HUES6 (cell line): ENCODE measurements at regions not wholly inside any gene's neighbourhood (a gene's known extent, or its start where the extent isn't known, plus 50 kb on each side); places are given as distances from the start of the nearest gene placed in this dataset.

Source experiments
- H3K27ac ChIP-seq: 2 replicates; pipeline ENCODE4 v1.7.0; 2013; ENCODE audit warnings: low read depth, mild to moderate bottlenecking, low read length, inconsistent platforms
- H3K27me3 ChIP-seq: 2 replicates; pipeline ENCODE4 v1.6.1; 2013; ENCODE audit warnings: low read length; ENCODE audit not compliant: control insufficient read depth, insufficient read depth
- H3K36me3 ChIP-seq: 2 replicates; pipeline ENCODE4 v1.6.1; 2013; ENCODE audit warnings: low read length; ENCODE audit not compliant: control insufficient read depth, insufficient read depth
- H3K4me1 ChIP-seq: 2 replicates; pipeline ENCODE4 v1.6.1; 2013; ENCODE audit warnings: low read length; ENCODE audit not compliant: control insufficient read depth, insufficient read depth
- H3K4me3 ChIP-seq: 2 replicates; pipeline ENCODE4 v1.5.1; 2013; ENCODE audit warnings: low read depth, low read length
- H3K9ac ChIP-seq: one replicate; pipeline ENCODE4 v1.6.1; 2013; ENCODE audit warnings: mild to moderate bottlenecking, low read length
- H3K9me3 ChIP-seq: 2 replicates; pipeline ENCODE4 v1.6.1; 2013; ENCODE audit warnings: low read depth, low read length; ENCODE audit not compliant: control insufficient read depth, insufficient read depth

GRCh38 chr5:14946815-14947620, 75.4 kb upstream of the ANKH start:
- H3K4me3 ChIP-seq = no peak overlapping the region
- no peaks in the 10 kb centered on the region for H3K27me3 ChIP-seq
- H3K27ac ChIP-seq = no peak overlapping the region
- no peaks in the 10 kb centered on the region for H3K9me3 ChIP-seq
- H3K36me3 ChIP-seq = no peaks in the 10 kb centered on the region
- no peak overlapping the region for H3K9ac ChIP-seq
- peaks cover 4% of the 10 kb centered on the region; the same call in 1 of the 2 replicates for H3K4me1 ChIP-seq

DNA sequence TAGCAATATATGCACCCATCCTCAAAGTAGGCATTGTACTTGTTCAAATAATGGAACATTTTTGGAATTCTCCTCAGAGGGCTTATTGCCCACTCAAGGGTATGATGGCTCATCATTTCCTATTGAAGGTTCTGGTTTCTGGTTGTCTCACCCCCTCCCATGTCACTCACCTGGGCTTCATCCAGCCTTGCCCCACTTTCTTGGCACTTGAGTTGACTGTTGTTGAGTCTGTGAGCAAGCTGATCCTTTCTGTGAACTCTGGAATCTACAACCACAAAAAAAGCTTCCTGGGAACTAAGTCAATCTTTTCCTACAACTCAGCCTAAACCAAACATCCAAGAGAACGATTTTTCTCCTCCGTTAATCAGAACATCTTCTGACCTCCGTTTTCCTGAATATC, 73.9 kb upstream of the ANKH start:
- Histone ChIP-seq H3K4me3 (no peak overlapping the region), H3K4me1 (peaks cover 4% of the 10 kb centered on the region; the same call in 1 of the 2 replicates), H3K9me3 (no peaks in the 10 kb centered on the region), H3K36me3 (no peaks in the 10 kb centered on the region), H3K27me3 (no peaks in the 10 kb centered on the region), H3K9ac (no peak overlapping the region), H3K27ac (no peak overlapping the region)

DNA sequence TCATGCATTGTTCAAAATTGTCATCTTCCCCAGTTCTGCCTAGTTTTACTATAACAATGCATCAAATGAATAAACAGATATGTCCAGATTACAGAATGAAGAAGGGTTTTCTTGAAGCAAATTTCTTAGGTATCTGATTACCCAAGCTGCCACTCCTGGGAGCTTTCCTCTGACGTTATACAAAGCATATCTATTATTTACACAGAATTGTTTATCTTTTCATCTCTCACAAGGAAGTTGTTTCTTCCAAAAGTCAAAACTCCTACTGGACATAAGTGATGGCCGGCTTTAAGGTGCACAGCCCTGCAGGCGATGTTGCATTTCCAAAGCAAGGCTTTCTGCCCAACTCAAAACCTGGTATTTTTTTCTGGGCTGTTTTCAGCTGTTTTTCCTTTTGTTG, 73.4 kb upstream of the ANKH start:
- Histone ChIP-seq H3K27ac (no peak overlapping the region), H3K4me1 (peaks cover 4% of the 10 kb centered on the region; the same call in 1 of the 2 replicates), H3K36me3 (no peaks in the 10 kb centered on the region), H3K4me3 (no peak overlapping the region), H3K9me3 (no peaks in the 10 kb centered on the region), H3K27me3 (no peaks in the 10 kb centered on the region), H3K9ac (no peak overlapping the region)

- Histone ChIP-seq H3K9me3 (no peaks in the 10 kb centered on the region), H3K36me3 (no peaks in the 10 kb centered on the region), H3K4me1 (peaks cover 4% of the 10 kb centered on the region; the same call in 1 of the 2 replicates), H3K27ac (no peak overlapping the region), H3K27me3 (no peaks in the 10 kb centered on the region), H3K9ac (no peak overlapping the region), H3K4me3 (no peak overlapping the region)
Measured at GRCh38 chr5:14944350-14944739, 72.8 kb upstream of the ANKH start.

DNA sequence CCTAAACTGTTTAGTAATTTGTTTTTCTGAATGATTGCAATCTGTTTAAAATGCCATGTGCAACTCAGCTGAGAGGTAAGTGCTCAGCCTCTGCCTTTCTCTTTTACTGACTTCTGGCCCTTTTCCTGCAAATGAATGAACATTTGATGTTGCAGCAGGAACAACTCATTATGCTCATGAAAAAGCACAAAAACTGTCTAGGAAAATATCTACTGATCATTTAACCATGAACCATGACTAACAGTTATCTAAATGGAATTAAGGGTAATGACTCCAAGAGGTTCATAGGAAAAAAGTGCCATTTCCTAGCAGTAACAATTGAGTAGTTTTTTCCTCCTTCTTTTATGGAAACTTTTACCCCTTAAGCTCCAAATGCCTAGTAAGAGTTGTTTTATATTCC, 70.6 kb upstream of the ANKH start:
- Histone ChIP-seq H3K9me3 (no peaks in the 10 kb centered on the region), H3K27me3 (no peaks in the 10 kb centered on the region), H3K36me3 (no peaks in the 10 kb centered on the region), H3K27ac (no peak overlapping the region), H3K9ac (no peak overlapping the region), H3K4me3 (no peak overlapping the region), H3K4me1 (peaks cover 3% of the 10 kb centered on the region; the same call in 1 of the 2 replicates)

DNA sequence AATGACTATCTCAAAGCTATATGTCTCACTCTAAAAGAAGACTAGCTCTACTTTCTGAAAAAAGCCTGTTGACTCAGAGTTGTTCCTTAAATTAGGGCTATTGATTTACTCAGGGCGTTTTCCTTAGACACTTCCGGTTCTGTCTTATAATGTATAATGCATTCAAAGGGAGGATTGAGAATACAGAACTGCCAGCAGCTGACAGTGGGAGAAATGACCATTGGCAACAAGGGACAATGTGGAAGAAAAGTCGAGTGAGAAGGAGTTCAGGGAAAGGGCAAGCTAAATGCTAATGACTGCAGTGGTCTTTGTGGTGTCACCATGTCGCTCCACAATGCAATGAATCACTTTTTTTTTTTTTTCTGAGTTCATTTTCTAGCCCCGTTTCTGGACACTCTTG, 65.7 kb upstream of the ANKH start:
- no peaks in the 10 kb centered on the region for H3K27me3 ChIP-seq
- H3K9ac ChIP-seq = no peak overlapping the region
- H3K36me3 ChIP-seq = no peaks in the 10 kb centered on the region
- H3K9me3 ChIP-seq = no peaks in the 10 kb centered on the region
- H3K4me1 ChIP-seq = no peaks in the 10 kb centered on the region
- no peak overlapping the region for H3K27ac ChIP-seq
- H3K4me3 ChIP-seq = no peak overlapping the region

GRCh38 chr5:14936588-14936987, 65.0 kb upstream of the ANKH start:
- H3K27me3 ChIP-seq = no peaks in the 10 kb centered on the region
- H3K27ac ChIP-seq = no peak overlapping the region
- no peaks in the 10 kb centered on the region for H3K36me3 ChIP-seq
- no peak overlapping the region for H3K9ac ChIP-seq
- H3K4me3 ChIP-seq = no peak overlapping the region
- no peaks in the 10 kb centered on the region for H3K9me3 ChIP-seq
- H3K4me1 ChIP-seq = no peaks in the 10 kb centered on the region

DNA sequence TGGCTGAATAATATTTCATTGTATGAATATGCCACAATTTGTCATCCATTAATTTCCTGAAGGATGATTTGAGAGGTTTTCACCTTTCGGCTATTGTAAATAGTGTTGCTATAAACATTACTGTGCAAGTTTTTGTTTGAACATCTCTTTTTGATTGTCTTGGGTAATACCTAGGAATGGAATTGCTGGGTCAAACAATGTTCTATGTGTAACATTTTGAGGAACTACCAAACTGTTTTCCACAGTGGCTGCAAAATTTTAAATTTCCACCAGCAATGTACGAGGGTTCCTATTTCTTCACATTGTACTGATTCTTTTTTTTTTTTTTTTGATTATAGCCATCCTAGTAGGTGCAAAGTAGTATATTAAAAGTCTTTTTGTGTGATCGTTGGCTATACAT, 63.8 kb upstream of the ANKH start:
- Histone ChIP-seq H3K27ac (no peak overlapping the region), H3K27me3 (no peaks in the 10 kb centered on the region), H3K4me3 (no peak overlapping the region), H3K9me3 (no peaks in the 10 kb centered on the region), H3K36me3 (no peaks in the 10 kb centered on the region), H3K4me1 (no peaks in the 10 kb centered on the region), H3K9ac (no peak overlapping the region)

DNA sequence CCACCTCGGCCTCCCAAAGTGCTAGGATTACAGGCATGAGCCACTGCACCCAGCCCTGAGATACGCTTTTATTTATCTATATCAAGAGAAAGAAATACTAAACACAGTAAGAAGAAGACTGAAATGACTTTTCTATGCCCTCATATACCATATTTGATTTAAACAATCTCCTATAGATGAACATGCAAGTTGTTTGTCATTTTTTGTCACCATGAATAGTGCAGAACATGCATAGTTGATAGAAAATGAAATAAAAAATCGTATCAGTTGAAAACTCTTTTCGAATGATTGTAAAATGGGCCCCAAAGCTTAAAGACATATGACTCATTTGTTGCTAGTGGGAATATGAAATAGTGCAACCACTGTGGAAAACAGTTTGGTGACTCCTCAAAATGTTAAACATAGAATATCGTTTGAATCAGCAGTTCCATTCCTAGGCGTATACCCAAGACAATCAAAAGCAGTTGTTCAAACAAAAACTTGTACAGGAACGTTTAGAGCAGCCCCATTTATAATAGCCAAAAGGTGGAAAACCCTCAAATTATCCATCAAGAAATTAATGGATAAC, 61.4 kb upstream of the ANKH start:
- Histone ChIP-seq H3K9ac (no peak overlapping the region), H3K27me3 (no peaks in the 10 kb centered on the region), H3K36me3 (no peaks in the 10 kb centered on the region)

DNA sequence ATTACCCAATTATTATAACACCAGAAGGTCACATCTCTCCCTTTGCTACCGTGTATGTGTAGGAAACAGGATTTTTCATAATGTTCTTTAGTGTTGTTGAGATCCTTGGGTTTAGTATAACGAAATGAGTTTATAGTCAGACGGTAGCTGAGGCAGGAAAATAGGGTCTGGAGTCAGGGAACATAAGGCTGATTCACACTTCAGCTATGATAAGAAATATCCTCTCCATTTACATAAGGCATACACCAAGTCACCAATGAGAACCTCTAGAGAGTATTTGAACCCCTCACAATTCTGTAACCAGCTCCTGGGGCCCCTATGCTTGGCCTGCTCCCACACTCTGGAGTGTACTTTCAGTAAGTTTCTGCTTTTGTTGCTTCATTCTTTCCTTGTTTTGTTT, 58.9 kb upstream of the ANKH start:
- no peaks in the 10 kb centered on the region for H3K36me3 ChIP-seq
- no peak overlapping the region for H3K4me3 ChIP-seq
- H3K9ac ChIP-seq = no peak overlapping the region
- no peaks in the 10 kb centered on the region for H3K9me3 ChIP-seq
- H3K27me3 ChIP-seq = no peaks in the 10 kb centered on the region
- no peaks in the 10 kb centered on the region for H3K4me1 ChIP-seq
- H3K27ac ChIP-seq = no peak overlapping the region

More for the DNA sequence above, 61.4 kb upstream of the ANKH start:
- Histone ChIP-seq H3K9me3 (no peaks in the 10 kb centered on the region), H3K4me3 (no peak overlapping the region), H3K27ac (no peak overlapping the region), H3K4me1 (no peaks in the 10 kb centered on the region)

- Histone ChIP-seq H3K27ac (no peak overlapping the region), H3K36me3 (no peaks in the 10 kb centered on the region)
Measured at GRCh38 chr5:14929293-14930065, 57.9 kb upstream of the ANKH start.

More at GRCh38 chr5:14929293-14930065, 57.9 kb upstream of the ANKH start:
- Histone ChIP-seq H3K9ac (no peak overlapping the region), H3K27me3 (no peaks in the 10 kb centered on the region), H3K4me3 (no peak overlapping the region), H3K4me1 (no peaks in the 10 kb centered on the region), H3K9me3 (no peaks in the 10 kb centered on the region)
